WTC11 (cell line): ENCODE measurements at regions not wholly inside any gene's neighbourhood (a gene's known extent, or its start where the extent isn't known, plus 50 kb on each side); places are given as distances from the start of the nearest gene placed in this dataset.

Experiments
- ATAC-seq: fragments of 200-7000 bp; cut with Tn5 transposase; 2 replicates; pipeline ENCODE4 v1.10.0; 2021; ENCODE audit warnings: mild to moderate bottlenecking, moderate library complexity
- CTCF ChIA-PET: fragments of 300-600 bp; sonication (Branson Sonifier 250); formaldehyde crosslinking; loops from one replicate; lab custom pipeline; 2021; ENCODE audit warnings: antibody characterized with exemption; lab: Charles Lee
- POLR2A ChIA-PET: fragments of 350-600 bp; sonication (Branson Sonifier 250); formaldehyde crosslinking; loops from one replicate; lab custom pipeline; 2021; ENCODE audit warnings: antibody characterized with exemption; lab: Charles Lee
- DNase-seq: peaks from one replicate; pipeline ENCODE4 v3.0.0; 2021; ENCODE audit warnings: low spot score
- H3K27ac Mint-ChIP-seq: 2 replicates; pipeline ENCODE4 v1.8.0; 2021; ENCODE audit warnings: mixed read lengths
- H3K27me3 Mint-ChIP-seq: 2 replicates; pipeline ENCODE4 v1.8.0; 2021; ENCODE audit warnings: low read depth, mild to moderate bottlenecking, moderate library complexity, mixed read lengths
- H3K36me3 Mint-ChIP-seq: 2 replicates; pipeline ENCODE4 v1.8.0; 2021; ENCODE audit warnings: mixed read lengths
- H3K4me1 Mint-ChIP-seq: 2 replicates; pipeline ENCODE4 v1.8.0; 2022; ENCODE audit warnings: mixed read lengths
- H3K4me3 Mint-ChIP-seq: 2 replicates; pipeline ENCODE4 v1.8.0; 2021; ENCODE audit warnings: mild to moderate bottlenecking, moderate library complexity, mixed read lengths
- H3K9me3 Mint-ChIP-seq: 2 replicates; pipeline ENCODE4 v1.8.0; 2021; ENCODE audit warnings: mixed read lengths
- CREM ChIP-seq: sonication (generic); formaldehyde crosslinking; IDR thresholded peaks from 2 replicates; pipeline ENCODE4 v1.8.1; 2022; ENCODE audit warnings: mild to moderate bottlenecking, missing genetic modification reagents, moderate library complexity
- EMX1 ChIP-seq: fragments of 250-450 bp; sonication (Bioruptor Pico); IDR thresholded peaks from 2 replicates; pipeline ENCODE4 v1.8.0; 2021; ENCODE audit warnings: mild to moderate bottlenecking
- ETV6 ChIP-seq: sonication (generic); formaldehyde crosslinking; IDR thresholded peaks from 2 replicates; pipeline ENCODE4 v1.8.1; 2022; ENCODE audit warnings: mild to moderate bottlenecking, missing genetic modification reagents
- TP53 ChIP-seq: sonication (generic); formaldehyde crosslinking; IDR thresholded peaks from 2 replicates; pipeline ENCODE4 v1.8.1; 2023; ENCODE audit warnings: mild to moderate bottlenecking, missing genetic modification reagents
- ZNF232 ChIP-seq: sonication (generic); formaldehyde crosslinking; IDR thresholded peaks from 2 replicates; pipeline ENCODE4 v1.8.0; 2022; ENCODE audit warnings: mild to moderate bottlenecking, missing genetic modification reagents
- ZNF416 ChIP-seq: fragments of 250-450 bp; sonication (Bioruptor Pico); IDR thresholded peaks from 2 replicates; pipeline ENCODE4 v1.9.0; 2021; ENCODE audit warnings: mild to moderate bottlenecking, inconsistent platforms
- TF ChIP-seq, protein P1 (sequence below): fragments of 250-450 bp; sonication (Bioruptor Pico); IDR thresholded peaks from 2 replicates; pipeline ENCODE4 v1.9.0; 2021; ENCODE audit warnings: mild to moderate bottlenecking
- TF ChIP-seq, protein P2 (sequence below): sonication (generic); formaldehyde crosslinking; IDR thresholded peaks from 2 replicates; pipeline ENCODE4 v1.8.1; 2022; ENCODE audit warnings: mild to moderate bottlenecking, missing genetic modification reagents, moderate library complexity, borderline replicate concordance
- TF ChIP-seq, protein P3 (sequence below): sonication (generic); formaldehyde crosslinking; IDR thresholded peaks from 2 replicates; pipeline ENCODE4 v1.8.0; 2023; ENCODE audit warnings: missing genetic modification reagents, mild to moderate bottlenecking, borderline replicate concordance
- TF ChIP-seq, protein P4 (sequence below): fragments of 250-450 bp; sonication (Bioruptor Pico); IDR thresholded peaks from 2 replicates; pipeline ENCODE4 v1.9.0; 2021; ENCODE audit warnings: moderate library complexity, mild to moderate bottlenecking, inconsistent platforms, borderline replicate concordance
- TF ChIP-seq, protein P5 (sequence below): fragments of 250-450 bp; sonication (Bioruptor Pico); IDR thresholded peaks from 2 replicates; pipeline ENCODE4 v1.9.0; 2021; ENCODE audit warnings: mild to moderate bottlenecking, borderline replicate concordance
- TF ChIP-seq, protein P6 (sequence below): sonication (generic); formaldehyde crosslinking; IDR thresholded peaks from 2 replicates; pipeline ENCODE4 v1.8.0; 2023; ENCODE audit warnings: mild to moderate bottlenecking, missing genetic modification reagents

DNA sequence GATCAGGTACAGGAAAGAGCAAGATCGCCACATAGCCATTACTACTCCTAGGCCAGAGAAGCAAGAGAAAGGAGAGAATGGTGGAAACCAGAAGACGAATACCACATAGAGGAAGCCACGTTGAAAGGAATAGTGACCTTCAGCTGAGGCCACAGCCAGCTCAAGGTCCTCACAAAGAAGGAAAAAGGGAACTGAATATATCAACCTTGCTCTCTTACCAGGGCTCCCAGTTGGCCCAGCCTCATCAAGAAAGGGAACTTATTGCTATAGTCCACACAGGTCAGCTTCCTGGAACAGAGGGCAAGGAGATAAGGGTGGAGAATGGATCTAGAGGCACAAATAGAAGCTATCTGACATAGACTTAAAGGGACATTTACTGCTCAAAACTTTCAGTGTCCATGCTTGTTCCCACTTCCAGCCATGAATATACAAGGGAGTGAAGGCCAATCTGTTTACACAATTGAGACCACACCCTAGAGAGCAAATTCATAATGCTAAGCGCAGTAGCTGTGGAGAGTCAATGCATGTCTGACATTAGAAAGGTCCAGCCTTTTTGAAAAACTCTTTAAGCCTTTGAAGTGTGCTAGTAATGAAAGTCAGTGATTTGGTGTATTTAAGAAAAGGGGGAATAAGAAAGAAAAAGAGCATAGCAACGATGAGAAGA is 120.7 kb upstream of the ZC3H11B start:
- no peaks in the 10 kb centered on the region for H3K4me1 Mint-ChIP-seq
- no peaks in the 10 kb centered on the region; the same call in 1 of the 2 replicates for H3K27me3 Mint-ChIP-seq
- ChIA-PET CTCF (no interaction called here), POLR2A (interaction anchor here (0.7 kb wide), 1 partner anchor 1588 kb away, joined by 3 read pairs; no protein-coding TSS in a partner anchor)
- DNase-seq (no peak), ATAC-seq (no peak)
- H3K9me3 Mint-ChIP-seq = peaks cover 7% of the 10 kb centered on the region
- no peak for TF ChIP-seq ZNF232 (CRISPR knock-in tag)
- TF ChIP-seq, protein P1, sequence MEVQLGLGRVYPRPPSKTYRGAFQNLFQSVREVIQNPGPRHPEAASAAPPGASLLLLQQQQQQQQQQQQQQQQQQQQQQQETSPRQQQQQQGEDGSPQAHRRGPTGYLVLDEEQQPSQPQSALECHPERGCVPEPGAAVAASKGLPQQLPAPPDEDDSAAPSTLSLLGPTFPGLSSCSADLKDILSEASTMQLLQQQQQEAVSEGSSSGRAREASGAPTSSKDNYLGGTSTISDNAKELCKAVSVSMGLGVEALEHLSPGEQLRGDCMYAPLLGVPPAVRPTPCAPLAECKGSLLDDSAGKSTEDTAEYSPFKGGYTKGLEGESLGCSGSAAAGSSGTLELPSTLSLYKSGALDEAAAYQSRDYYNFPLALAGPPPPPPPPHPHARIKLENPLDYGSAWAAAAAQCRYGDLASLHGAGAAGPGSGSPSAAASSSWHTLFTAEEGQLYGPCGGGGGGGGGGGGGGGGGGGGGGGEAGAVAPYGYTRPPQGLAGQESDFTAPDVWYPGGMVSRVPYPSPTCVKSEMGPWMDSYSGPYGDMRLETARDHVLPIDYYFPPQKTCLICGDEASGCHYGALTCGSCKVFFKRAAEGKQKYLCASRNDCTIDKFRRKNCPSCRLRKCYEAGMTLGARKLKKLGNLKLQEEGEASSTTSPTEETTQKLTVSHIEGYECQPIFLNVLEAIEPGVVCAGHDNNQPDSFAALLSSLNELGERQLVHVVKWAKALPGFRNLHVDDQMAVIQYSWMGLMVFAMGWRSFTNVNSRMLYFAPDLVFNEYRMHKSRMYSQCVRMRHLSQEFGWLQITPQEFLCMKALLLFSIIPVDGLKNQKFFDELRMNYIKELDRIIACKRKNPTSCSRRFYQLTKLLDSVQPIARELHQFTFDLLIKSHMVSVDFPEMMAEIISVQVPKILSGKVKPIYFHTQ (CRISPR knock-in tag) = no peak
- TF ChIP-seq, protein P2, sequence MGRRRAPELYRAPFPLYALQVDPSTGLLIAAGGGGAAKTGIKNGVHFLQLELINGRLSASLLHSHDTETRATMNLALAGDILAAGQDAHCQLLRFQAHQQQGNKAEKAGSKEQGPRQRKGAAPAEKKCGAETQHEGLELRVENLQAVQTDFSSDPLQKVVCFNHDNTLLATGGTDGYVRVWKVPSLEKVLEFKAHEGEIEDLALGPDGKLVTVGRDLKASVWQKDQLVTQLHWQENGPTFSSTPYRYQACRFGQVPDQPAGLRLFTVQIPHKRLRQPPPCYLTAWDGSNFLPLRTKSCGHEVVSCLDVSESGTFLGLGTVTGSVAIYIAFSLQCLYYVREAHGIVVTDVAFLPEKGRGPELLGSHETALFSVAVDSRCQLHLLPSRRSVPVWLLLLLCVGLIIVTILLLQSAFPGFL (CRISPR knock-in tag) = no peak
- TF ChIP-seq, protein P3, sequence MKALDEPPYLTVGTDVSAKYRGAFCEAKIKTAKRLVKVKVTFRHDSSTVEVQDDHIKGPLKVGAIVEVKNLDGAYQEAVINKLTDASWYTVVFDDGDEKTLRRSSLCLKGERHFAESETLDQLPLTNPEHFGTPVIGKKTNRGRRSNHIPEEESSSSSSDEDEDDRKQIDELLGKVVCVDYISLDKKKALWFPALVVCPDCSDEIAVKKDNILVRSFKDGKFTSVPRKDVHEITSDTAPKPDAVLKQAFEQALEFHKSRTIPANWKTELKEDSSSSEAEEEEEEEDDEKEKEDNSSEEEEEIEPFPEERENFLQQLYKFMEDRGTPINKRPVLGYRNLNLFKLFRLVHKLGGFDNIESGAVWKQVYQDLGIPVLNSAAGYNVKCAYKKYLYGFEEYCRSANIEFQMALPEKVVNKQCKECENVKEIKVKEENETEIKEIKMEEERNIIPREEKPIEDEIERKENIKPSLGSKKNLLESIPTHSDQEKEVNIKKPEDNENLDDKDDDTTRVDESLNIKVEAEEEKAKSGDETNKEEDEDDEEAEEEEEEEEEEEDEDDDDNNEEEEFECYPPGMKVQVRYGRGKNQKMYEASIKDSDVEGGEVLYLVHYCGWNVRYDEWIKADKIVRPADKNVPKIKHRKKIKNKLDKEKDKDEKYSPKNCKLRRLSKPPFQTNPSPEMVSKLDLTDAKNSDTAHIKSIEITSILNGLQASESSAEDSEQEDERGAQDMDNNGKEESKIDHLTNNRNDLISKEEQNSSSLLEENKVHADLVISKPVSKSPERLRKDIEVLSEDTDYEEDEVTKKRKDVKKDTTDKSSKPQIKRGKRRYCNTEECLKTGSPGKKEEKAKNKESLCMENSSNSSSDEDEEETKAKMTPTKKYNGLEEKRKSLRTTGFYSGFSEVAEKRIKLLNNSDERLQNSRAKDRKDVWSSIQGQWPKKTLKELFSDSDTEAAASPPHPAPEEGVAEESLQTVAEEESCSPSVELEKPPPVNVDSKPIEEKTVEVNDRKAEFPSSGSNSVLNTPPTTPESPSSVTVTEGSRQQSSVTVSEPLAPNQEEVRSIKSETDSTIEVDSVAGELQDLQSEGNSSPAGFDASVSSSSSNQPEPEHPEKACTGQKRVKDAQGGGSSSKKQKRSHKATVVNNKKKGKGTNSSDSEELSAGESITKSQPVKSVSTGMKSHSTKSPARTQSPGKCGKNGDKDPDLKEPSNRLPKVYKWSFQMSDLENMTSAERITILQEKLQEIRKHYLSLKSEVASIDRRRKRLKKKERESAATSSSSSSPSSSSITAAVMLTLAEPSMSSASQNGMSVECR = no peak
- TF ChIP-seq, protein P4, sequence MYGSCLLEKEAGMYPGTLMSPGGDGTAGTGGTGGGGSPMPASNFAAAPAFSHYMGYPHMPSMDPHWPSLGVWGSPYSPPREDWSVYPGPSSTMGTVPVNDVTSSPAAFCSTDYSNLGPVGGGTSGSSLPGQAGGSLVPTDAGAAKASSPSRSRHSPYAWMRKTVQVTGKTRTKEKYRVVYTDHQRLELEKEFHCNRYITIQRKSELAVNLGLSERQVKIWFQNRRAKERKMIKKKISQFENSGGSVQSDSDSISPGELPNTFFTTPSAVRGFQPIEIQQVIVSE (CRISPR knock-in tag) = no peak
- no peak overlapping the region for H3K27ac Mint-ChIP-seq
- H3K36me3 Mint-ChIP-seq = no peaks in the 10 kb centered on the region
- no peak overlapping the region for H3K4me3 Mint-ChIP-seq

DNA sequence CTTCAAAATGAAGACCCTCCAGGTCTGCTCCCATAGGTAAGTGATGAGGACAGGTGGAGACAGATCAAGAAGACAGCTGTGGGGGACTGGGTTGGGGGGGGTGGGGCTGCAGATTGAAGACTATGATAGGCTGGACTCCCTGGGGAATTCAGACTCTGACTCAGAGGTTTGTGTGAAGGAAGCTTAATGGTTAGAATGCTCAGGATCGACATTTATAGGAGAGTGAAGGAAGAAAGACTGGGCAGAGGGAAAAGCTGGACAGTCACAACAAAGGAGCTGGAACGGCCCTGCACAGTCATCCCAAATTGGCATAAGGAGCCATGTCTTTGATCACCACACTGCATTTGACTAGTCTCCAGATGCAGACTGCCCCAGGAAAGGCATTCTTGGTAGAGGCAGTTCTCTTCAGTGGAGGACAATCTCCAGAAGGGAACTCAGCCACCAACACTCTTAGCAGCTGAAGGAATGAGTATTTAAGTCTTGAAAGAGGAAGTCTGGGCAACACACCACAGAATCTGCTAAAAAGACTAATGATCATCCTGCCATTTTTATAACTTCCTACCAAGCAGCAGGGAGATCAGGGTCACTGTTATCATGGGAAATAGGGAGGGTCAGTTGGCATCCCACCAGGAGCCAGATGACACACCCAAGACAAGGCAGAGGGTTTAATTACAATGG is 120.0 kb upstream of the ZC3H11B start:
- POLR2A ChIA-PET = no interaction called here
- CTCF ChIA-PET = no interaction called here
- ATAC-seq = no peak
- H3K4me3 Mint-ChIP-seq = no peak overlapping the region
- H3K27me3 Mint-ChIP-seq = no peaks in the 10 kb centered on the region; the same call in 1 of the 2 replicates
- H3K4me1 Mint-ChIP-seq = no peaks in the 10 kb centered on the region
- H3K36me3 Mint-ChIP-seq = peaks cover 2% of the 10 kb centered on the region; the same call in 1 of the 2 replicates
- no peak for DNase-seq
- peaks cover 14% of the 10 kb centered on the region for H3K9me3 Mint-ChIP-seq
- H3K27ac Mint-ChIP-seq = no peak overlapping the region
- no peak for TF ChIP-seq ETV6 (CRISPR knock-in tag)
- TF ChIP-seq ZNF416 (CRISPR knock-in tag) = no peak
- TF ChIP-seq CREM (CRISPR knock-in tag) = no peak
- TF ChIP-seq TP53 (CRISPR knock-in tag) = no peak
- TF ChIP-seq, protein P5, sequence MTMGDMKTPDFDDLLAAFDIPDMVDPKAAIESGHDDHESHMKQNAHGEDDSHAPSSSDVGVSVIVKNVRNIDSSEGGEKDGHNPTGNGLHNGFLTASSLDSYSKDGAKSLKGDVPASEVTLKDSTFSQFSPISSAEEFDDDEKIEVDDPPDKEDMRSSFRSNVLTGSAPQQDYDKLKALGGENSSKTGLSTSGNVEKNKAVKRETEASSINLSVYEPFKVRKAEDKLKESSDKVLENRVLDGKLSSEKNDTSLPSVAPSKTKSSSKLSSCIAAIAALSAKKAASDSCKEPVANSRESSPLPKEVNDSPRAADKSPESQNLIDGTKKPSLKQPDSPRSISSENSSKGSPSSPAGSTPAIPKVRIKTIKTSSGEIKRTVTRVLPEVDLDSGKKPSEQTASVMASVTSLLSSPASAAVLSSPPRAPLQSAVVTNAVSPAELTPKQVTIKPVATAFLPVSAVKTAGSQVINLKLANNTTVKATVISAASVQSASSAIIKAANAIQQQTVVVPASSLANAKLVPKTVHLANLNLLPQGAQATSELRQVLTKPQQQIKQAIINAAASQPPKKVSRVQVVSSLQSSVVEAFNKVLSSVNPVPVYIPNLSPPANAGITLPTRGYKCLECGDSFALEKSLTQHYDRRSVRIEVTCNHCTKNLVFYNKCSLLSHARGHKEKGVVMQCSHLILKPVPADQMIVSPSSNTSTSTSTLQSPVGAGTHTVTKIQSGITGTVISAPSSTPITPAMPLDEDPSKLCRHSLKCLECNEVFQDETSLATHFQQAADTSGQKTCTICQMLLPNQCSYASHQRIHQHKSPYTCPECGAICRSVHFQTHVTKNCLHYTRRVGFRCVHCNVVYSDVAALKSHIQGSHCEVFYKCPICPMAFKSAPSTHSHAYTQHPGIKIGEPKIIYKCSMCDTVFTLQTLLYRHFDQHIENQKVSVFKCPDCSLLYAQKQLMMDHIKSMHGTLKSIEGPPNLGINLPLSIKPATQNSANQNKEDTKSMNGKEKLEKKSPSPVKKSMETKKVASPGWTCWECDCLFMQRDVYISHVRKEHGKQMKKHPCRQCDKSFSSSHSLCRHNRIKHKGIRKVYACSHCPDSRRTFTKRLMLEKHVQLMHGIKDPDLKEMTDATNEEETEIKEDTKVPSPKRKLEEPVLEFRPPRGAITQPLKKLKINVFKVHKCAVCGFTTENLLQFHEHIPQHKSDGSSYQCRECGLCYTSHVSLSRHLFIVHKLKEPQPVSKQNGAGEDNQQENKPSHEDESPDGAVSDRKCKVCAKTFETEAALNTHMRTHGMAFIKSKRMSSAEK (CRISPR knock-in tag) = no peak
- TF ChIP-seq, protein P6, sequence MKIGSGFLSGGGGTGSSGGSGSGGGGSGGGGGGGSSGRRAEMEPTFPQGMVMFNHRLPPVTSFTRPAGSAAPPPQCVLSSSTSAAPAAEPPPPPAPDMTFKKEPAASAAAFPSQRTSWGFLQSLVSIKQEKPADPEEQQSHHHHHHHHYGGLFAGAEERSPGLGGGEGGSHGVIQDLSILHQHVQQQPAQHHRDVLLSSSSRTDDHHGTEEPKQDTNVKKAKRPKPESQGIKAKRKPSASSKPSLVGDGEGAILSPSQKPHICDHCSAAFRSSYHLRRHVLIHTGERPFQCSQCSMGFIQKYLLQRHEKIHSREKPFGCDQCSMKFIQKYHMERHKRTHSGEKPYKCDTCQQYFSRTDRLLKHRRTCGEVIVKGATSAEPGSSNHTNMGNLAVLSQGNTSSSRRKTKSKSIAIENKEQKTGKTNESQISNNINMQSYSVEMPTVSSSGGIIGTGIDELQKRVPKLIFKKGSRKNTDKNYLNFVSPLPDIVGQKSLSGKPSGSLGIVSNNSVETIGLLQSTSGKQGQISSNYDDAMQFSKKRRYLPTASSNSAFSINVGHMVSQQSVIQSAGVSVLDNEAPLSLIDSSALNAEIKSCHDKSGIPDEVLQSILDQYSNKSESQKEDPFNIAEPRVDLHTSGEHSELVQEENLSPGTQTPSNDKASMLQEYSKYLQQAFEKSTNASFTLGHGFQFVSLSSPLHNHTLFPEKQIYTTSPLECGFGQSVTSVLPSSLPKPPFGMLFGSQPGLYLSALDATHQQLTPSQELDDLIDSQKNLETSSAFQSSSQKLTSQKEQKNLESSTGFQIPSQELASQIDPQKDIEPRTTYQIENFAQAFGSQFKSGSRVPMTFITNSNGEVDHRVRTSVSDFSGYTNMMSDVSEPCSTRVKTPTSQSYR (CRISPR knock-in tag) = no peak
- TF ChIP-seq, protein P4 (CRISPR knock-in tag) = no peak
- TF ChIP-seq EMX1 (CRISPR knock-in tag) = no peak
